IMR-90 (cell line): ENCODE measurements at regions not wholly inside any gene's neighbourhood (a gene's known extent, or its start where the extent isn't known, plus 50 kb on each side); places are given as distances from the start of the nearest gene placed in this dataset.

Experiments used
- CTCF ChIP-seq: conservative IDR thresholded peaks from 2 replicates; pipeline ENCODE4 v1.5.1; 2012; ENCODE audit warnings: mild to moderate bottlenecking, low read depth, low read length, improper control_type of control experiment
- RAD21 ChIP-seq: IDR thresholded peaks from 2 replicates; pipeline ENCODE4 v1.6.1; 2012; ENCODE audit warnings: low read length, improper control_type of control experiment
- RFX5 ChIP-seq: IDR thresholded peaks from 2 replicates; pipeline ENCODE4 v1.8.0; 2012; ENCODE audit warnings: low read depth, mild to moderate bottlenecking, low read length, moderate library complexity

- TF ChIP-seq RFX5 (no peak), RAD21 (no peak), CTCF (no peak)
Measured at GRCh38 chr5:29905626-29906353, 1287.7 kb upstream of the CDH6 start.
